HAP-1 (cell line): ENCODE measurements at regions not wholly inside any gene's neighbourhood (a gene's known extent, or its start where the extent isn't known, plus 50 kb on each side); places are given as distances from the start of the nearest gene placed in this dataset.
"Not testable (repeated sequence)": the region's sequence is repeated elsewhere in the genome, so short reads cannot be mapped to it uniquely, and the experiment has no call there.

Experiments
- DNase-seq, 2 experiments: peaks; one replicate each; pipeline ENCODE4 v3.0.0-alpha.2; 2016 to 2020; ENCODE audit warnings: low spot score in 2 of 2
- H3K27me3 ChIP-seq: fragments of 250-450 bp; sonication (Bioruptor Pico); 2 replicates; pipeline ENCODE4 v1.5.1; 2020; ENCODE audit warnings: low read depth, mild to moderate bottlenecking, moderate library complexity
- H3K36me3 ChIP-seq: fragments of 250-450 bp; sonication (Bioruptor Pico); replicated peaks from 2 replicates; pipeline ENCODE4 v1.5.1; 2020; ENCODE audit warnings: mild to moderate bottlenecking
- H3K4me1 ChIP-seq: fragments of 250-450 bp; sonication (Bioruptor Pico); 2 replicates; pipeline ENCODE4 v1.5.1; 2020; ENCODE audit warnings: mild to moderate bottlenecking
- H3K4me3 ChIP-seq: fragments of 250-450 bp; sonication (Bioruptor Pico); 2 replicates; pipeline ENCODE4 v1.5.1; 2020; ENCODE audit warnings: mild to moderate bottlenecking, moderate library complexity
- H3K9me3 ChIP-seq: fragments of 250-450 bp; sonication (Bioruptor Pico); 2 replicates; pipeline ENCODE4 v1.5.1; 2020; ENCODE audit warnings: mild to moderate bottlenecking, moderate library complexity
- in situ Hi-C: fragments of 300-500 bp; cut with MboI; formaldehyde crosslinking; loops from 3 replicates; pipeline ENCODE4 v1.14.3; 2020; ENCODE audit warnings: low sequenced_read_pairs, inconsistent platforms, mixed read lengths

DNA sequence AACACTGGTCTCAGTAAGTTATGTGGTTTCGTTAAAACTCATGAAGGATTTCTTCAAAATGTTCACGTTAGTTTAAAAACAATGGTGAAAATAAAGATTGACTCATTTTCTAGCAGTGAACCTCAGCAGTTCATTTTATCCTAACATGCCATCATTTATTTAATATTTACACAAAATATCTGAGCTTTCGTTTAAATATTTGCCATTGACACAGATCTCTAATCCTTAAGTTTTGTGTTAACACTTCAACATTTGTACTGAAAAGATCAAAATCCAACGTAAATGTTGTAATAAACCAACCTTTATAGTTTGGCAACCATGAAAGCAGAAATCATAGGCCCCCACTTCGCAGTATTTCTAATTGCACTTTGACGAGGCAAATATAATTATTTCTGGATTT, 1129.5 kb downstream of the PLA2G4A start:
- Histone ChIP-seq H3K36me3 (no peaks in the 10 kb centered on the region), H3K9me3 (no peaks in the 10 kb centered on the region), H3K4me1 (no peaks in the 10 kb centered on the region), H3K4me3 (no peak overlapping the region), H3K27me3 (no peaks in the 10 kb centered on the region)
- no peak for DNase-seq
- in situ Hi-C loops: no loop called here

DNA sequence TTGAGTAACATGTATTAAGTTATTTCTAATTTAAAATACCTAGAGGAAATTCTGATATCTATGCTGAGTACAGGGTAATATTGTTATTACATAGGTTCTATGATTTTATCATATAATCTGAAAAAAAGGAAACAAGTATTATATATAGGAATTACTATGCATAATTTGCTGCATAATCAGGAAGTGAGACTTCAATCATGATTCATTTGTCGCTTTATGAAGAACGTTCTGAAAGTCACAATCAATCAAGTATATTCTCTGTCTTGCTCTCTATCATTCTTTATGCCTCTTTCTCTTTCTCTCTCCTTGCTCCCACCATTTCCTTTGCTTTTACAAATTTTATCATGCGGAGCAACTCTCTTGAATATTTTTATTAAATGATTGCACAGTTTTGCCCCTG, 1130.3 kb downstream of the PLA2G4A start:
- no peaks in the 10 kb centered on the region for H3K36me3 ChIP-seq
- H3K4me3 ChIP-seq: no peak overlapping the region
- in situ Hi-C loops: no loop called here
- H3K4me1 ChIP-seq: no peaks in the 10 kb centered on the region
- H3K9me3 ChIP-seq: no peaks in the 10 kb centered on the region
- no peak for DNase-seq
- H3K27me3 ChIP-seq: no peaks in the 10 kb centered on the region

DNA sequence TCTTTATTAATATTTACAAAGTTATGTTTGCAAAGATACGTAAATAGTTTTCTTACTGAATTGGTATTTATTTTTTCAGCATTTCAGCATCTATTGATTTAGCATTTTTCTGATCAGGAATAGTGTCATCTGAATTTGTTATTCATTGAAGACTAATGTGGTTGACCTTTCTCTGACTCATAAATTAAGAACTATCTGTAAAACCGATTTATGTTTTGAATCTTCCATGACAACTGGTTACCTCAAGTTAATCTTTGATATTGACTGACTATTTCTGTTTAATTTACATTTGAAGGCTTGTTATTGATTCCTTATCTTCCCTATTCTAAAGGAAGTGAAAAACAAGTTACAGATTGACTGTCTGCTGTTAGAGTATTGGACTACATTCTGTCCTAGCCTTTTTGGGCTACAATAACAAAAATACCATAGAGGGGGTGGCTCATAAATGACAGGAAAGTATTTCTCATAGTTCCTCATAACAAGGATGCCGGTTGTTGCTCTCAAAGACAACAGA, 1131.4 kb downstream of the PLA2G4A start:
- no peaks in the 10 kb centered on the region for H3K9me3 ChIP-seq
- no peaks in the 10 kb centered on the region for H3K27me3 ChIP-seq
- in situ Hi-C loops: no loop called here
- H3K4me3 ChIP-seq: no peak overlapping the region
- DNase-seq: no peak
- H3K36me3 ChIP-seq: no peaks in the 10 kb centered on the region
- no peaks in the 10 kb centered on the region for H3K4me1 ChIP-seq

DNA sequence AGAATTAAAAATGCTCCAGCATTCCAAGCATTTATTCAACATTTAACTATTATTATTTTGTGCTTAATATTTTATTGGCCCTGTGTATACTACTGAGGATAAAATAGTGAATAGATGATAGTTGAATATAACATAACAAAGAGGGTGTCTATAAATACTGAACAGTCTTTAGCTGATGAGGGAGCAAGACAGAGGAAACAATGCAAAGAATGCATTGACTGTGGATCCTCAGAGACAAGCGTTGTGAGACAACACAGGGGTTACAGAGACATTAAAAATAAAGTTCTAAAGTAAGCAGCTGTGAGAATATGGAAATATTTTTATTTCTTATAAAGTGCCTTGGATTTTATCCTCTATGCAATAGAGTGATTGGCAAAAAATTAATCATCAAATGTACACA, 1133.1 kb downstream of the PLA2G4A start:
- in situ Hi-C loops: no loop called here
- H3K4me1 ChIP-seq: no peaks in the 10 kb centered on the region
- no peak for DNase-seq
- no peaks in the 10 kb centered on the region for H3K9me3 ChIP-seq
- no peaks in the 10 kb centered on the region for H3K27me3 ChIP-seq
- H3K36me3 ChIP-seq: no peaks in the 10 kb centered on the region
- no peak overlapping the region for H3K4me3 ChIP-seq

DNA sequence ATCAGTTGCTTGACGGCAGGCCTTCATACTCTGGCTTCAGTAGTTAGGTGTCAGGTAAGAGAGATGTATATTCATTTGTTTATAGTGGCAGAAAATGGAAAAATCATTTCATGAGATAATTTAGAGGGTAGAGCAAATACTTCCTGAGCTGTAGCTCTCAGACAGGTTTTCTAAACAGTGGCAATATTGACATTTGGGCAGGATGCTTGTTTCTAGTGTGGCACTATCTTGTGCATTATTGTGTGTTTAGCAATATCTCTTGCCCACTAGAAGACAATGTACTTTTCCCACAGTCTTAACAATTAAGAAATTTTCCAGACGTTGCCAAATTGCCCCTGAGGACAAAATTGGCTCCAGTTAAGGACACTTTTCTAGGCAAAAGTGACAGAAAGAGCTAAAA, 1143.1 kb downstream of the PLA2G4A start:
- H3K4me3 ChIP-seq: no peak overlapping the region
- H3K9me3 ChIP-seq: no peaks in the 10 kb centered on the region

DNA sequence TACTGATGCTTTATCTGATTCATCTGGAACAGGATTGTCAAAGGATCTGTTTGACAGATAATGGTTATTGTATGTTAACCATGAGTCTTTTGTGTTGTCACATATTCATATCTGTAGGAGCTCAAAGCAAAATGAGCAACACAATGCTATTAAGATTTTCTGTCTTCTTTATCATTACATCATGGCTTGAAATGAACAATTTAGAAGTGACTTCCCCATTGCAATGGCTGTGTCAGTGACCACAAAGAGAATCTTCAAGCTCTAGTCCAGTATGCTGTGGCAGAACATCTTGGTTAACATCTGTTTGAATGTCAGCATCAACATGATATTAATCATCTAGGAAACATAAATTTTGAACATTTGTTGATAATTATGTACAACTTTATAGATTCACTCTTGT, 1148.5 kb downstream of the PLA2G4A start:
- no peaks in the 10 kb centered on the region for H3K27me3 ChIP-seq
- no peak for DNase-seq
- no peak overlapping the region for H3K4me3 ChIP-seq
- no peaks in the 10 kb centered on the region for H3K4me1 ChIP-seq
- in situ Hi-C loops: no loop called here
- H3K9me3 ChIP-seq: no peaks in the 10 kb centered on the region
- no peaks in the 10 kb centered on the region for H3K36me3 ChIP-seq

More for the DNA sequence above, 1143.1 kb downstream of the PLA2G4A start:
- H3K27me3 ChIP-seq: no peaks in the 10 kb centered on the region
- no peaks in the 10 kb centered on the region for H3K36me3 ChIP-seq
- no peak for DNase-seq
- H3K4me1 ChIP-seq: no peaks in the 10 kb centered on the region
- in situ Hi-C loops: no loop called here

DNA sequence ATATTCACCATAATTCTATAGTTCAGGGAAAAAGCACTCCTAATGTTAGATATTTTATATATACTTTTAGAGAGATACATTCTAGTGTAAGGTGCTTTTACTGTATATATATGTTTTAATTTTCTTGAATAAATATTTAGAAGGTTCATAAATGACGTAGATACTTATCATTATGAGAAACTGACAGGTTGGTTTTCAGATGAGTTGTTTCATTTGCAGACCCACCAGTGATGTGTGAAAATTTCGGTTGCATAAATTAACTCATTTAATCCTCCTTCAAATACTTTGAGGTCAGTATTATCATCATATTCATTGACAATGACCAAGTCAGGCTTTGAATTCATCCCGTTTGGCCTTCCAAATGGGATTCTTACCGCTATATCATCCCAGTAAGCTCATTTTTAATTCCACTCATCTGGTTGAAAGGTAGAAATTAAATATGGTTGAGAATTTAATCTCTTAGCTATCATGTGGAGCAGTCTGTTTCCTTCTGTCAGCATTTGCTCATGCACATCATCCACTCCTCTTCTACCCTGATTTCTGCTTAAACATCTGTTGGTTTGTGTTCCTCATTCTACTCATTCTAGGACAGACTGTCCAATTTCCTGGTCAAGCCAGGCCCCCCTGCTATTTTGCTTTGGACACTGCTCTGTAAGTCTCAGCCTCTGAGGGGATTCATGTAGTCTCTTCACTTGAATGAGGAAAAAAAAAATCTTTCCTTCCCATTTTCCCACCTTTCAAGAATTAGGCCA, 1156.6 kb downstream of the PLA2G4A start:
- in situ Hi-C loops: no loop called here
- Histone ChIP-seq H3K9me3 (no peaks in the 10 kb centered on the region), H3K4me1 (no peaks in the 10 kb centered on the region), H3K4me3 (no peak overlapping the region), H3K36me3 (no peaks in the 10 kb centered on the region), H3K27me3 (no peaks in the 10 kb centered on the region)
- no peak for DNase-seq

DNA sequence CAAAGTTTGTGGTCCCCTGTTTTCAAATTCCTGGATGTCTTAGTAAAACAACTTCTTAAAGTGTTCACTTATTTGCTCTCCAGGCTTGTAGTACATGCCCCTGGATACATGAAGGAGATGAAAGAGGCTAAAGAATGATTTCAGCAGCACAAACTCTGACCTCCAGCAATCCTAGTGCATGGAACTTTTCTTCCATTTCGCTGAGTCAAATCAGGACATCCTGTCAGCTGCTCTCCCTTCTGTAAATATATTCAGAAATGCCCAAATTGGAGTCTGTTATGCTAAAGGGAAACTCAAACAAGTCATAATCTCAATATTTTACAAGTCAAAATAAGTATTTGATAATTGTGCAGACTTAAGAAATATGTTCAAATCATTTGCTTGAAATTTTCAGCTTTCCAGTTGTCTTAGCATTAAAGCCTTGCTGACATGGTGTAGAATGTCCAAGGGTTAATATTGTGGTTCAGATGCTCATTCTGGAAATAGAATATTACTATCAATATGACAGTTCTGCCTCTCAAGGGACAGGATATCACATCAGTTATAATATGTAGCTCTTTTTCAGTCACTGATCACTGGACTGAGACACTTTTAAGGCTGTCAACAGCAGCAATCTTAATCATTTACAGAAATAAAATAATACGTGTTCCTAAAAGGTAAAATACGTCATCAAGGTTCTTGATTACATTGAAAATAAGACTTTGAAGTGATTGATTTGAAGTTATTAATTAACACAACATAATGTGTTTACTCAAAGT, 1157.3 kb downstream of the PLA2G4A start:
- H3K27me3 ChIP-seq: no peaks in the 10 kb centered on the region
- no peaks in the 10 kb centered on the region for H3K4me1 ChIP-seq
- no peak overlapping the region for H3K4me3 ChIP-seq
- H3K9me3 ChIP-seq: no peaks in the 10 kb centered on the region
- DNase-seq: no peak
- in situ Hi-C loops: no loop called here
- H3K36me3 ChIP-seq: no peaks in the 10 kb centered on the region

DNA sequence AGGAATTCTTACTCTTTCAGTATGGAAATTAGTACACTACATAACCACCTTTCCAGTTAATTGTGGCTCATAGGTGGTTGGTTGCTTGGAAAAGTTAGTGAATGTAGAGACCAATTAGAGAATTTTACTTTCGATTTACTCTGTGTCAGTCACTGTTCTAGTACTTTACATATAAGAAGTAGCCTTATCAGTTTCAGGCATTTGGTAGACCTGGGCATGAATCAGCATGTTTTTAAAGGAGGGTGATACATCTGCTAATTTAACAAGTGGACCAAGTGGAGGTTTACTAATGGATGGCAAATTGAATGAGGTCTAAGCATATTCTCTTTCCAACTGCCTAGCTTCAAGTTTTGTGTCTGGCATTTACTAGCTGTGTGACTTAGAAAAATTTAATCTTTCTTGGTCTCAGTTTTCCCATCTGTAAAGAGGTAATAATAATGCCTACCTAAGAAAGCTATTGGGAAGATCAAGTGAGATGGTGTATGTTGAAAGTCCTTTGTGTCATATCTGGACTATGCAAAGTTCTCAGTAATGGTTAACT, 1158.6 kb downstream of the PLA2G4A start:
- Histone ChIP-seq H3K4me1 (no peaks in the 10 kb centered on the region), H3K9me3 (no peaks in the 10 kb centered on the region), H3K27me3 (no peaks in the 10 kb centered on the region), H3K36me3 (no peaks in the 10 kb centered on the region), H3K4me3 (no peak overlapping the region)
- in situ Hi-C loops: no loop called here
- no peak for DNase-seq

DNA sequence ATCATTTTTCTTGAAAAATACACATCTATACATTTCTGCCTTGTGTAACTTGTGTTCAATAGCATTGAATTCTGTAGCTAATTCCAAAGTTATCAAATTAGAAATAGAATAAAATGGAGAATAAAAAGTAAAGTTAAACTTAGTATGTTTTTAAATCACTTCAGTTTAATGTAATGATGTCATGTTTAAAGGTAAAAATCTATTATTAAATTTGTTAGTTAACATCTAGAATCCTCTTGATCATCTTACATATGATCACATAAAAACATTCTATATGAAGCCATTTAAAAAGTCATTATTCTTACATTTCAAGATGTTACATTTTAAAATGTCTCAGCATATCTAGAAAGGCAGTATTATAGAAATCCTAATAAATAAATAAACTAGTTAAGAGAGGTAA, 1163.2 kb downstream of the PLA2G4A start:
- Histone ChIP-seq H3K36me3 (no peaks in the 10 kb centered on the region), H3K9me3 (no peaks in the 10 kb centered on the region), H3K4me1 (no peaks in the 10 kb centered on the region), H3K27me3 (no peaks in the 10 kb centered on the region), H3K4me3 (no peak overlapping the region)
- no peak for DNase-seq
- in situ Hi-C loops: no loop called here

DNA sequence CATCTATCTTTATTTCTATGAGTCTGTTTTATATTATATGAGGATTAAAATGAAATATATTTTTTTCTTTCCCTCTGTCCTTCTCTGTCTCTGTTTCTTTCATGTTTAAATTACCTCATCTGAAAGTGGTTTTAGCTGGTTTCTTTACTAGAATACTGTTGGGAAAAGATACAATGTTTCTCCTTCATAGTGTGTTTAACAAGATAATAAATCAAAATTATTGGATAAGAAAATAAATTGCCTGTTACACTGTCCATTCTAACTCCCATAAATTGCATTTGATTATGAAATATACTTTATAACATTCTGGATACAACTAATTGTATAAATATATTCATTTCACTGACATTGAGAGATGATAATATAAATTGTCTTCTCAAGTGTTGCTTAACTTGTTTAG, 1168.0 kb downstream of the PLA2G4A start:
- no peaks in the 10 kb centered on the region for H3K27me3 ChIP-seq
- DNase-seq: no peak
- H3K36me3 ChIP-seq: no peaks in the 10 kb centered on the region
- in situ Hi-C loops: no loop called here
- H3K4me1 ChIP-seq: no peaks in the 10 kb centered on the region
- H3K9me3 ChIP-seq: no peaks in the 10 kb centered on the region
- no peak overlapping the region for H3K4me3 ChIP-seq

DNA sequence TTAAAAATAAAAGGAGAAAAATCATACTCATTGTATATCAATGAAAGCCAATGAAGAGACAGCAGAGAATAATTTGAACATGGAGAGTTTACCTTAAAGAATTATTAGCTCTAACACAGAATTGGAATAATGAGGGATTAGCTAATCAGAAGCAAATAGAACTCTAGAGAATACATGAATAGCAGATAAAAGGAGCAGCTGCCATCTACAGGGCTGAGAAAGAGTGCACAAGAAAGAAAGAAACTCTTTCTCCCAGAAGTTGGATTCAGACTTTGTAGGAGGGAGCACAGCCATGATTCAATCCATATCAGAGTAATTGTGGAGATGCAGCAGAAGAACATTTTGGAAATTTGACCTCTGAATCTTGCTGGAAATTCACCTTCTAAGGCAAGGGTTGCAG, 1171.2 kb downstream of the PLA2G4A start:
- Histone ChIP-seq H3K9me3 (no peaks in the 10 kb centered on the region), H3K36me3 (no peaks in the 10 kb centered on the region), H3K27me3 (no peaks in the 10 kb centered on the region), H3K4me1 (no peaks in the 10 kb centered on the region), H3K4me3 (no peak overlapping the region)
- in situ Hi-C loops: no loop called here
- no peak for DNase-seq

DNA sequence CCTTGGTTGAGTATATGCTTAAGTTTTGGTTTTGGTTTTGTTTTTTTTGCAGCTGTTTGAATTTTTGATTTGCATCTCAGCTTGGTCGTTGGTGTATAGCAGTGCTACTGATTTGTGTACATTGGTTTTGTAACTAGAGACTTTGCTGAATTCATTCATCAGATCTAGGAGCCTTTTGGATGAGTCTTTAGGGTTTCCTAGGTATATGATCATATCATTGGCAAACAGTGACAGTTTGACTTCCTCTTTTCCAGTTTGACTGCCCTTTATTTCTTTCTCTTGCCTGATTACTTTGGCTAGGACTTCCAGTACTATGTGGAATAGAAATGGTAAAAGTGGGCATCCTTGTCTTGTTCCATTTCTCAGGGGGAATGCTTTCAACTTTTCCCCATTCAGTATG, 1174.9 kb downstream of the PLA2G4A start:
- DNase-seq, H3K4me3 ChIP-seq: not testable (repeated sequence)

DNA sequence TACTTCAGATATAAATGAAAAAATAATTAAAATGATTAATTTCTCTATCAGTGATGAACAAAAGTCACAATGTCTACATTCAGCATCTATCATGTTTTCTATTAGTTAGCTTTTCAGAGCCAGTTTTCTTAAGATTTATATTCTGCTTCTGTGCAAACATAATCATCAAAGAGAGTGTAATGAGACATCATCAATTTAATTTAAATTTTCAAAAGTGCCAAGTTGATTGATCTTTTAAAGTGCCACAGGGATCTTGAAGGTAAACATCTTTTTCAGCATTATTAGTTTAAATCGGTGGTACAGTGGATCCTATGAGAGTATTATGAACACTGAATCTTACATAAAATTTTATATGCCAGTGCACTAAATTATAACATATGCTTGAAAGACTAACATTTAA, 1176.1 kb downstream of the PLA2G4A start:
- in situ Hi-C loops: no loop called here
- Histone ChIP-seq H3K9me3 (no peaks in the 10 kb centered on the region), H3K4me3 (no peak overlapping the region), H3K27me3 (no peaks in the 10 kb centered on the region), H3K4me1 (no peaks in the 10 kb centered on the region), H3K36me3 (no peaks in the 10 kb centered on the region)
- no peak for DNase-seq

More for the DNA sequence above, 1174.9 kb downstream of the PLA2G4A start:
- in situ Hi-C loops, H3K36me3 ChIP-seq, H3K4me1 ChIP-seq, H3K9me3 ChIP-seq, H3K27me3 ChIP-seq: not testable (repeated sequence)
